Rectal smooth muscle tissue (tissue), 1 donor: ENCODE measurements at regions not wholly inside any gene's neighbourhood (a gene's known extent, or its start where the extent isn't known, plus 50 kb on each side); places are given as distances from the start of the nearest gene placed in this dataset.
A peak's percentile ranks its signal among the peaks of the same experiment; 100 is the strongest.
"Not testable (repeated sequence)": the region's sequence is repeated elsewhere in the genome, so short reads cannot be mapped to it uniquely, and the experiment has no call there.

ENCODE experiments used
- H3K27ac ChIP-seq: one replicate; pipeline ENCODE4 v1.7.0; 2013; ENCODE audit warnings: low read depth, low read length, inconsistent platforms
- H3K27me3 ChIP-seq: one replicate; pipeline ENCODE4 v1.7.0; 2013; ENCODE audit warnings: low read length; ENCODE audit not compliant: control insufficient read depth, insufficient read depth
- H3K36me3 ChIP-seq: one replicate; pipeline ENCODE4 v1.7.0; 2013; ENCODE audit warnings: low read length; ENCODE audit not compliant: control insufficient read depth, insufficient read depth
- H3K4me1 ChIP-seq: one replicate; pipeline ENCODE4 v1.7.0; 2013; ENCODE audit warnings: low read length; ENCODE audit not compliant: control insufficient read depth, insufficient read depth
- H3K4me3 ChIP-seq: one replicate; pipeline ENCODE4 v1.7.0; 2013; ENCODE audit warnings: low read length
- H3K9ac ChIP-seq: one replicate; pipeline ENCODE4 v1.7.0; 2013; ENCODE audit warnings: low read length

- not testable (repeated sequence) for H3K4me3 ChIP-seq, H3K4me1 ChIP-seq, H3K36me3 ChIP-seq, H3K9ac ChIP-seq, H3K27me3 ChIP-seq, H3K27ac ChIP-seq
These were observed 221.6 kb downstream of the FOXD4L6 start for GRCh38 chr9:40906879-40907278.

GRCh38 chr9:40892315-40892714 lies 236.2 kb downstream of the FOXD4L6 start:
- not testable (repeated sequence) for H3K27me3 ChIP-seq, H3K4me1 ChIP-seq, H3K36me3 ChIP-seq, H3K4me3 ChIP-seq, H3K9ac ChIP-seq, H3K27ac ChIP-seq

- not testable (repeated sequence) for H3K36me3 ChIP-seq, H3K27ac ChIP-seq, H3K4me1 ChIP-seq, H3K27me3 ChIP-seq, H3K9ac ChIP-seq, H3K4me3 ChIP-seq
These were observed 242.6 kb downstream of the FOXD4L6 start for GRCh38 chr9:40885858-40886257.

- not testable (repeated sequence) for H3K4me1 ChIP-seq, H3K27me3 ChIP-seq, H3K9ac ChIP-seq, H3K4me3 ChIP-seq, H3K27ac ChIP-seq, H3K36me3 ChIP-seq
These were observed 243.5 kb downstream of the FOXD4L6 start for GRCh38 chr9:40884902-40885490.

GRCh38 chr9:40884072-40884901 lies 244.2 kb downstream of the FOXD4L6 start:
- Histone ChIP-seq H3K4me1 (no peaks in the 10 kb centered on the region), H3K36me3 (no peaks in the 10 kb centered on the region), H3K27ac (no peak overlapping the region), H3K27me3 (no peaks in the 10 kb centered on the region), H3K4me3 (peak overlapping the region; percentile 5), H3K9ac (no peak overlapping the region)

- not testable (repeated sequence) for H3K36me3 ChIP-seq, H3K27me3 ChIP-seq, H3K4me1 ChIP-seq, H3K27ac ChIP-seq, H3K4me3 ChIP-seq, H3K9ac ChIP-seq
These were observed 244.9 kb downstream of the FOXD4L6 start for GRCh38 chr9:40883423-40884071.

- H3K4me1 ChIP-seq, H3K27me3 ChIP-seq, H3K36me3 ChIP-seq, H3K27ac ChIP-seq, H3K4me3 ChIP-seq, H3K9ac ChIP-seq: not testable (repeated sequence)
These were observed 254.7 kb downstream of the FOXD4L6 start for GRCh38 chr9:40873753-40874295.

GRCh38 chr9:40868437-40868836 lies 260.0 kb downstream of the FOXD4L6 start:
- not testable (repeated sequence) for H3K27me3 ChIP-seq, H3K4me1 ChIP-seq, H3K36me3 ChIP-seq, H3K4me3 ChIP-seq, H3K27ac ChIP-seq, H3K9ac ChIP-seq
